Choroid plexus epithelial cell (primary cell): ENCODE measurements at regions not wholly inside any gene's neighbourhood (a gene's known extent, or its start where the extent isn't known, plus 50 kb on each side); places are given as distances from the start of the nearest gene placed in this dataset.

Source experiments
- DNase-seq: peaks from one replicate; pipeline ENCODE4 v3.0.0-alpha.2; 2010; ENCODE audit warnings: low read depth
- H3K4me3 ChIP-seq: 2 replicates; pipeline ENCODE4 v1.5.1; 2011; ENCODE audit warnings: low read depth, mild to moderate bottlenecking, control low read depth, low read length, moderate library complexity
- TF ChIP-seq, protein P1 (sequence below): conservative IDR thresholded peaks from 2 replicates; pipeline ENCODE4 v1.5.1; 2011; ENCODE audit warnings: low read depth, mild to moderate bottlenecking, control low read depth, inconsistent platforms, low read length, moderate library complexity

DNA sequence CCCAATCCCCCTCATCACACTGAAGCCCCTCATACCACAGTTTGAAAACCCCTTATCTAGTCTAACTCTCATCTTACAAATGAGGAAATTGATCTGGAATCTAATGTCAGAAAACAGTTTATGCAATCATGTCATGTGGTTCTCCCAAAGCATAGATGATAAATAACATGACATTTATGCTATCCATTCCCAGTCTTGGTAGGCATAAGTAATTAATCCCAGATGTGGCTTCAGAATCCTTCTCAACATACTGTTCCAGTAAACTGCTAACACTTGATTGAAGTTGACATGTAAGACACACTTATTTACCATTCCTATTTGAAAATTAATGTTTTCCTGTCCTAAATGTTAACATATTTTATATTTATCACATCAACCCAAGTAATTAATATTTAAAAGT is 168.7 kb downstream of the GALC start:
- no peak for DNase-seq
- TF ChIP-seq, protein P1, sequence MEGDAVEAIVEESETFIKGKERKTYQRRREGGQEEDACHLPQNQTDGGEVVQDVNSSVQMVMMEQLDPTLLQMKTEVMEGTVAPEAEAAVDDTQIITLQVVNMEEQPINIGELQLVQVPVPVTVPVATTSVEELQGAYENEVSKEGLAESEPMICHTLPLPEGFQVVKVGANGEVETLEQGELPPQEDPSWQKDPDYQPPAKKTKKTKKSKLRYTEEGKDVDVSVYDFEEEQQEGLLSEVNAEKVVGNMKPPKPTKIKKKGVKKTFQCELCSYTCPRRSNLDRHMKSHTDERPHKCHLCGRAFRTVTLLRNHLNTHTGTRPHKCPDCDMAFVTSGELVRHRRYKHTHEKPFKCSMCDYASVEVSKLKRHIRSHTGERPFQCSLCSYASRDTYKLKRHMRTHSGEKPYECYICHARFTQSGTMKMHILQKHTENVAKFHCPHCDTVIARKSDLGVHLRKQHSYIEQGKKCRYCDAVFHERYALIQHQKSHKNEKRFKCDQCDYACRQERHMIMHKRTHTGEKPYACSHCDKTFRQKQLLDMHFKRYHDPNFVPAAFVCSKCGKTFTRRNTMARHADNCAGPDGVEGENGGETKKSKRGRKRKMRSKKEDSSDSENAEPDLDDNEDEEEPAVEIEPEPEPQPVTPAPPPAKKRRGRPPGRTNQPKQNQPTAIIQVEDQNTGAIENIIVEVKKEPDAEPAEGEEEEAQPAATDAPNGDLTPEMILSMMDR, result no peak
- H3K4me3 ChIP-seq, result no peak overlapping the region

DNA sequence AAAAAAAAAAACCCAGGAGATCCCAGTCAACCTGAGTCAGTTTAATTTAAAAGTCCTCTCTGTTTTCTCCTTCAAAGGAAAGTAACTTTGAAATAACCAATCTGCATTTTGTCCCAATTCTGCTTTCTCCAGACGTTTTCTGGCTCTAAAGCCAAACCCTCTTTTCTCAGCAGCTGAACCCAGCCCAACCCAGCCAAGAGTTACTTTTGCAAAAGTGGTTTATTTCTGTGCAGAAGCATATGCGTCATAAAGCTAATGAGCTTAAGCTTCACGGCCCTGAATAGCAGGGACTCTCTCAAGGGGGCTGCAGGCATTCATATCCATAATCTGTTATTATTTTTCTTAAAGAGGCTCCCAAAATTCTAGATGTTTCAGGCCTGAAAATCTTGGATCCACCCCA is 176.6 kb downstream of the GALC start:
- TF ChIP-seq, protein P1, result no peak
- no peak overlapping the region for H3K4me3 ChIP-seq
- DNase-seq, result no peak

DNA sequence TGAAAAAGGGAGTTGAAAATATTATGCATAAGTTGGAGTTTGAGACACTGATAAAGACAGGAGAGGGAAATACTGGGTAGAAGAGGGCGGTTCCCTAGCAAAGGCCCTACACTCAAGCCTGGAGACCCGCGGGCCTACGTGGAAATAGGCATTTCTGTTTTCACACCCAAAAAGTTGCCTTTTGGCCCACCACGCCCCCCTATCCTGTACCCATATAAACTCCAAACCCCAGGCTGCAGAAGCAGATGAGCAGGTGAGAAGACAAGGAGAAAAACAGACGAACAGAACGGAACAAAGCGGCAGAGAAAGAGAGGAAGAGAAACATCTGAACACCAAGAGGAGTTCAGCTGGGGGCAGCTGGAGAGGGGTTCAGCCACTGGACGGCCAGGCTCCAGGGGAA is 177.9 kb downstream of the GALC start:
- no peak for DNase-seq
- no peak overlapping the region for H3K4me3 ChIP-seq
- TF ChIP-seq, protein P1, result no peak

DNA sequence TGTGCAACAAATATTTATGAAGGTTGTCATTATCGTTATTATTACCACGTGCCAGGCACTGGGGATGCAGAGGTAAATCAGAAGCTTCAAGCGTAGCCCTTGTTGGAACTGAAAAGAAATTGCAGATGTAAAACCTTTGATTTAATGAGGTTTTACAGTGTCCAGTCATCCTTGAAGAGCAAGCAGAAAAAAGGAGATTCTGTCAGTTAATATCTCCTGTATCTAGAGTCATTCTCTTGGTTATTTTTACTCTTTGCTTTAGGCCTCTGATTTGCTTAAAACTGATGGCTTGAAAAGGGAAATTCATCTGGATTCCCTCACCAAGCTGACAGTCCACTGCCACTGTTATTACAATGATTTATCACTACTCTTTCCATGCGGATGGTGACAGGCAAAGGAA is 179.3 kb downstream of the GALC start:
- DNase-seq, result no peak
- TF ChIP-seq, protein P1, result no peak

DNA sequence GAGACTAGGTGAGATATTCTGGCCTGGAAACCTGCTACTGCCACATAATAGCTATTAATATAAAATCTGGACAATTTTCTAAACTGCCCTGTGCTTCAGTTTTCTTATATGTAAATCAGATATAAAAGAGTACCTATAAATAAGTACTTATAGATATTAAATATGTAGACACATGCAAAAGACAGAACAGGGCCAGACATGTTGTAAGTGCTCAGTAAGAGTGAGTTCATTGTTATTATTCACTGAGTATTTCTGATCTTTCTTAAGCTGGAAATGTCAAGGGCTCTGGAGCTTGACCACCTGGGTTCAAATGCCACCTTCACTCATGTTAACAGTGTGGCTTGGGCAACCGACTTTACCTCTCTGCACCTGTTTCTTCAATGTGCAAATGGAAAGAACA is 179.8 kb downstream of the GALC start:
- no peak overlapping the region for H3K4me3 ChIP-seq
- DNase-seq, result no peak
- TF ChIP-seq, protein P1, result no peak

More for the DNA sequence above, 179.3 kb downstream of the GALC start:
- H3K4me3 ChIP-seq, result no peak overlapping the region

DNA sequence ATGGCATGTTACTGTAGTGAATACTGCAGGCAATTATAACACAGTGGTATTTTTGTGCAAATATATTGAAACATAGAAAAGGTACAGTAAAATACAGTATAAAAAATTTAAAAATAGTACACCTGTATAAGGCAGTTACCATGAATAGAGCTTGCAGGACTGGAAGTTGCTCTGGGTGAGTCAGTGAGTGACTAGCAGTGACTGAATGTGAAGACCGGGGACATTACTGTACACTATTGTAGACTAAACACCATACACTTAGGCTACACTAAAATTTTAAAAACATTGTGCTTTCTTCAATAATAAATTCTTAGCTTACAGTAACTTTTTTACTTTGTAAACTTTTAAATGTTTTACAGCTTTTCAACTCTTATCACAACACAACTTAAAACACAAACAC is 181.7 kb downstream of the GALC start:
- no peak for DNase-seq
- H3K4me3 ChIP-seq, result no peak overlapping the region
- TF ChIP-seq, protein P1, result no peak

DNA sequence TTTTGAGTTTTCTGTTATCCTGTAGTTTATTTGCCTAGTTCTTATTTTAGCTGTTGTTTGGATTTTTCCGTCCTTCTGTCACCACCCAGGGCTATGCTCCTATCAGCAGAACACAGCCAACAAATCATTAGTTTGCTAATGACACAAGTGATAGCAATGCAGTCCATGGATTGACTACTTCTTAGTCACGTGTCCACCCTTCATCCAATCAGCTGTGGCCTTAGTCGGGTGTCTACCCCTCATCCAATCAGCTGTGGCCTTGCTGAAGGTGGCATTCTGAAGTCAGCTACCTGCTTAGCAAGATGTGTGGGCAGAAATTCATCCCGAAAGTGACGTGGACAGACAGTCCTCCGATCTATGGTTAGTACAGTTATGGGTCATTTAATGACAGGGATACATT is 182.3 kb downstream of the GALC start:
- no peak for DNase-seq
- no peak overlapping the region for H3K4me3 ChIP-seq
- TF ChIP-seq, protein P1, result no peak
